ENCODE measurements at regions not wholly inside any gene's neighbourhood (a gene's known extent, or its start where the extent isn't known, plus 50 kb on each side); places are given as distances from the start of the nearest gene placed in this dataset.

DNA sequence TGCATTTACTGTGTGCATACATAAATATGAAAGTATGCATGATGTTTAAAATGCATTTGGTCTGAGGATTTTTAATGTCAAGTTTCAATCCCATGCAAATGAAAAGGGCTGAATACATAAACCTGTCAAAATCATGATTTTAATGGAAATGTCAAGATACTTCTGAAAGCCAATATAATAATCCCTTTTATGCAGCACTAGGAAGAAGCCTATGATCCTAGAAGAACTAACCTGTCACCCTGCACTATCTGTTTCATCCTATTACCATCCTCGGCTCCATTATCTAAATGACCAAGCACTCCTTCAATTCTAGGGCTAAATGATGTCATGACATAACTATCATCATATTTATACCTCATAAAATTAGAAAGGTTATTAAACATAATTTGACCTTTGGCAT is 2229.4 kb upstream of the WWC1 start:
- TF ChIP-seq, protein P1, sequence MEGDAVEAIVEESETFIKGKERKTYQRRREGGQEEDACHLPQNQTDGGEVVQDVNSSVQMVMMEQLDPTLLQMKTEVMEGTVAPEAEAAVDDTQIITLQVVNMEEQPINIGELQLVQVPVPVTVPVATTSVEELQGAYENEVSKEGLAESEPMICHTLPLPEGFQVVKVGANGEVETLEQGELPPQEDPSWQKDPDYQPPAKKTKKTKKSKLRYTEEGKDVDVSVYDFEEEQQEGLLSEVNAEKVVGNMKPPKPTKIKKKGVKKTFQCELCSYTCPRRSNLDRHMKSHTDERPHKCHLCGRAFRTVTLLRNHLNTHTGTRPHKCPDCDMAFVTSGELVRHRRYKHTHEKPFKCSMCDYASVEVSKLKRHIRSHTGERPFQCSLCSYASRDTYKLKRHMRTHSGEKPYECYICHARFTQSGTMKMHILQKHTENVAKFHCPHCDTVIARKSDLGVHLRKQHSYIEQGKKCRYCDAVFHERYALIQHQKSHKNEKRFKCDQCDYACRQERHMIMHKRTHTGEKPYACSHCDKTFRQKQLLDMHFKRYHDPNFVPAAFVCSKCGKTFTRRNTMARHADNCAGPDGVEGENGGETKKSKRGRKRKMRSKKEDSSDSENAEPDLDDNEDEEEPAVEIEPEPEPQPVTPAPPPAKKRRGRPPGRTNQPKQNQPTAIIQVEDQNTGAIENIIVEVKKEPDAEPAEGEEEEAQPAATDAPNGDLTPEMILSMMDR (CRISPR knock-in tag; IDR thresholded peaks at IDR 0.05): no peak
- TF ChIP-seq HCFC1 (IDR thresholded peaks at IDR 0.05; ENCODE audit: low read depth, low read length) (no peak), MAFG (CRISPR knock-in tag; IDR thresholded peaks at IDR 0.05) (no peak)
- TF ChIP-seq, protein P2, sequence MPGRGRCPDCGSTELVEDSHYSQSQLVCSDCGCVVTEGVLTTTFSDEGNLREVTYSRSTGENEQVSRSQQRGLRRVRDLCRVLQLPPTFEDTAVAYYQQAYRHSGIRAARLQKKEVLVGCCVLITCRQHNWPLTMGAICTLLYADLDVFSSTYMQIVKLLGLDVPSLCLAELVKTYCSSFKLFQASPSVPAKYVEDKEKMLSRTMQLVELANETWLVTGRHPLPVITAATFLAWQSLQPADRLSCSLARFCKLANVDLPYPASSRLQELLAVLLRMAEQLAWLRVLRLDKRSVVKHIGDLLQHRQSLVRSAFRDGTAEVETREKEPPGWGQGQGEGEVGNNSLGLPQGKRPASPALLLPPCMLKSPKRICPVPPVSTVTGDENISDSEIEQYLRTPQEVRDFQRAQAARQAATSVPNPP (CRISPR knock-in tag; IDR thresholded peaks at IDR 0.05): no peak
- TF ChIP-seq, protein P3, sequence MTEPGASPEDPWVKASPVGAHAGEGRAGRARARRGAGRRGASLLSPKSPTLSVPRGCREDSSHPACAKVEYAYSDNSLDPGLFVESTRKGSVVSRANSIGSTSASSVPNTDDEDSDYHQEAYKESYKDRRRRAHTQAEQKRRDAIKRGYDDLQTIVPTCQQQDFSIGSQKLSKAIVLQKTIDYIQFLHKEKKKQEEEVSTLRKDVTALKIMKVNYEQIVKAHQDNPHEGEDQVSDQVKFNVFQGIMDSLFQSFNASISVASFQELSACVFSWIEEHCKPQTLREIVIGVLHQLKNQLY (CRISPR knock-in tag; IDR thresholded peaks at IDR 0.05): no peak
- TF ChIP-seq, protein P4, sequence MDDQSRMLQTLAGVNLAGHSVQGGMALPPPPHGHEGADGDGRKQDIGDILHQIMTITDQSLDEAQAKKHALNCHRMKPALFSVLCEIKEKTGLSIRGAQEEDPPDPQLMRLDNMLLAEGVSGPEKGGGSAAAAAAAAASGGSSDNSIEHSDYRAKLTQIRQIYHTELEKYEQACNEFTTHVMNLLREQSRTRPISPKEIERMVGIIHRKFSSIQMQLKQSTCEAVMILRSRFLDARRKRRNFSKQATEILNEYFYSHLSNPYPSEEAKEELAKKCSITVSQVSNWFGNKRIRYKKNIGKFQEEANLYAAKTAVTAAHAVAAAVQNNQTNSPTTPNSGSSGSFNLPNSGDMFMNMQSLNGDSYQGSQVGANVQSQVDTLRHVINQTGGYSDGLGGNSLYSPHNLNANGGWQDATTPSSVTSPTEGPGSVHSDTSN (CRISPR knock-in tag; IDR thresholded peaks at IDR 0.05; ENCODE audit: borderline replicate concordance): no peak
- TF ChIP-seq, protein P5, sequence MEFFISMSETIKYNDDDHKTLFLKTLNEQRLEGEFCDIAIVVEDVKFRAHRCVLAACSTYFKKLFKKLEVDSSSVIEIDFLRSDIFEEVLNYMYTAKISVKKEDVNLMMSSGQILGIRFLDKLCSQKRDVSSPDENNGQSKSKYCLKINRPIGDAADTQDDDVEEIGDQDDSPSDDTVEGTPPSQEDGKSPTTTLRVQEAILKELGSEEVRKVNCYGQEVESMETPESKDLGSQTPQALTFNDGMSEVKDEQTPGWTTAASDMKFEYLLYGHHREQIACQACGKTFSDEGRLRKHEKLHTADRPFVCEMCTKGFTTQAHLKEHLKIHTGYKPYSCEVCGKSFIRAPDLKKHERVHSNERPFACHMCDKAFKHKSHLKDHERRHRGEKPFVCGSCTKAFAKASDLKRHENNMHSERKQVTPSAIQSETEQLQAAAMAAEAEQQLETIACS (CRISPR knock-in tag; IDR thresholded peaks at IDR 0.05): no peak
